Urothelium cell line (cell line): ENCODE measurements at regions not wholly inside any gene's neighbourhood (a gene's known extent, or its start where the extent isn't known, plus 50 kb on each side); places are given as distances from the start of the nearest gene placed in this dataset.

Experiments
- DNase-seq: peaks from one replicate; pipeline ENCODE4 v3.0.0; 2011; ENCODE audit warnings: low spot score, mixed read lengths
- FAIRE-seq: peaks from 2 replicates; lab custom pipeline; 2011; peaks lifted over from hg19 to GRCh38; lab: Jason Lieb, UNC

GRCh38 chr6:40274058-40274457 lies 313.1 kb downstream of the LRFN2 start:
- FAIRE-seq (no peak), DNase-seq (no peak)

- no peak for FAIRE-seq
- DNase-seq: no peak
Measured at GRCh38 chr6:40268614-40269013, 318.6 kb downstream of the LRFN2 start.

GRCh38 chr6:40268166-40268565 lies 319.0 kb downstream of the LRFN2 start:
- DNase-seq (no peak), FAIRE-seq (no peak)

- no peak for DNase-seq
- no peak for FAIRE-seq
Measured at GRCh38 chr6:40265615-40266014, 321.5 kb downstream of the LRFN2 start.

- DNase-seq (no peak), FAIRE-seq (no peak)
Measured at GRCh38 chr6:40263970-40264369, 323.2 kb downstream of the LRFN2 start.

GRCh38 chr6:40262363-40262762 lies 324.8 kb downstream of the LRFN2 start:
- DNase-seq: no peak
- no peak for FAIRE-seq

DNA sequence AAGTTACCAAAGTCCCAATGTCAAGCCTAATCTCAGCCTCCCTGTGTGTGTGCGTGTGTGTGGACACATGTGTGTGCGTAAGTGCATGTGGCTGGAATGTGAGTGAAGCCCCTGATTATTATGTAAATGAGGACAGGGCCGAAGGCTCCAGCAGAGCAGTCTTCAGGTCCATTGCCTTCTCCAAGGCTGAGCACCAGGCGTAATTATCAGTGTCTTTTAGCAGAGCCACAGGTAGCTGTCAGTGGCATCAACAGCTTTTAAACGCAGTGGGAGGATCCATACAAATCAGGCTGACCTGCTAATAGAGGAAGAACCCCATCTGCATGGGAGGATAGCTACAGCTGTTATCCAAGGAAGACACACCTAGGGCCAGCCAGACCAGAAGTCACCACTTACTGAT lies 324.3 kb upstream of the MOCS1 start:
- FAIRE-seq (no peak), DNase-seq (no peak)

- FAIRE-seq (no peak), DNase-seq (no peak)
Measured at GRCh38 chr6:40256831-40257230, 322.6 kb upstream of the MOCS1 start.

GRCh38 chr6:40256224-40256623 lies 322.0 kb upstream of the MOCS1 start:
- DNase-seq: no peak
- FAIRE-seq: no peak

DNA sequence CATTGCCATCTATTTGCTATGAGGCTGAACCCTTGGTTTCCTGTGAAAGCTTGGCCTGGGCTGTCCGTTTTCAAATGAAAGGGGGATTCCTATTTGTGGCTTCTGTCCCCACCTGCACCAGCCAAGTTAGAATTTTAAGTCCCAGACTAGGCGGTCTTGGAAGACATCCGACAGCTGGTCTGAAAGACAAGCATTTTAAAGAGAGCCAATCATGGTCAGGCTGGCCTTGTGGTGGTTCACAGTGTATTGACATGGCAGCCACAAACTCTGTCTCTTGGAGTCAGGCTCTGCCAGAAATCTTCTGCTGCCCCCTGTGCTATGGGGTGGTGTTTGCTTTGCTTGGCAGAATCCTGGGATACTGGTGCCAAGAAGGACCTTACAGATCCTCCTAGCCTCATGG lies 319.2 kb upstream of the MOCS1 start:
- DNase-seq (no peak), FAIRE-seq (no peak)

GRCh38 chr6:40252531-40253258 lies 318.4 kb upstream of the MOCS1 start:
- DNase-seq (no peak), FAIRE-seq (no peak)

- FAIRE-seq (no peak), DNase-seq (no peak)
Measured at GRCh38 chr6:40251637-40252300, 317.5 kb upstream of the MOCS1 start.

GRCh38 chr6:40249935-40250334 lies 315.7 kb upstream of the MOCS1 start:
- FAIRE-seq: no peak
- no peak for DNase-seq

DNA sequence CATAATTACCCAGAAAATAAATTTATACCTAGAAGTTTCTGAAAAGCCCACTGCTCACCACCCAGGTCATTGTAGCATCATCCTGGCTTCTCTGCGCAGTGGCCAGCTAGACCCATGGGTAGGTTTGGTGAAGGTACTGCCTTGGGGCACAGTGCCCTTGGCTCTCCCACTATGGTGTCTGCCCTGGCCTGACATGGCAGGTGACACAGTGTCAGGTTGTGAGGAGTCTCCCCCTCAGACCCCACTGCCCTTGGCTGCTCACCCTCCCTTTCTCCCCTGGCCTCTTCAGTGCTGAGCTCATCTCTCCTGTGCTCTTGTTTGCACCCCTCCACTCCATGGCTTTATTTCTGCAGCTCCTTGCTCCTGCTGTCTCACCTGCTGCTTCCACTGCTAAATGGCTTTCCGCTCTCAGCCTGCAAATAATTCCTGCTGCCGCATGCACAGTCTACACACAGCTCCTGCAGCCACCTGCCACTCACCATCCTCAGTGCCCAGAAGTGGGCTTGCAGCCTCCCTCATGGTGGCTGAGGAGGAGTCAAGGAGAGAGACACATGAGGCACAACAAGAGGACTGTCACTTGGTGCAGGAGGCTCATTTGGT lies 313.4 kb upstream of the MOCS1 start:
- DNase-seq (no peak), FAIRE-seq (no peak)

- no peak for FAIRE-seq
Measured at GRCh38 chr6:40244699-40245098, 310.4 kb upstream of the MOCS1 start.

GRCh38 chr6:40232698-40233097 lies 298.4 kb upstream of the MOCS1 start:
- DNase-seq (no peak), FAIRE-seq (no peak)

More at GRCh38 chr6:40244699-40245098, 310.4 kb upstream of the MOCS1 start:
- peak; percentile 77 for DNase-seq

- FAIRE-seq: no peak
- DNase-seq: no peak
Measured at GRCh38 chr6:40227735-40228134, 293.5 kb upstream of the MOCS1 start.

- no peak for DNase-seq
- no peak for FAIRE-seq
Measured at GRCh38 chr6:40222354-40222753, 288.1 kb upstream of the MOCS1 start.

GRCh38 chr6:40219799-40220198 lies 285.5 kb upstream of the MOCS1 start:
- FAIRE-seq: no peak
- no peak for DNase-seq

DNA sequence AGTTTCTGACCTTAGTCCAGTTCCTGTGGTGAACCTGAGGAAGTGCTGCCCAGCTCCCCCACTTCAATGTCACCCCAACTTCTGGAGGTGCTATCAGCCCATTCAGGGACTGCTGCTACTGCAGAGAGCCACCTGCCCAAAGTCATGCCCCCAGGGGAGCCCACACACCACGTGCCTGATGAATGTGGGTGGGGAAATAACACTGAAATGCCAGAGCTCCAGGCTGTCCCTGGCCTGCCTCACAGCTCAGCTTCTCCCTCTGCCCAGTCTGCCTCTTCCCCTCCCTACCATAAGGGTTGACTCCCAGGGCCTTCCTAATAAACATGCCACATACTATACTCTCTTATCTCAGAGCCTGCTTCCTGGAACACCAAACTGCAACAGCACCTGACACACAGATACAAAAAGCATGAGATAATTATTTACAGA lies 276.4 kb upstream of the MOCS1 start:
- no peak for FAIRE-seq
- no peak for DNase-seq

GRCh38 chr6:40205801-40206200 lies 271.5 kb upstream of the MOCS1 start:
- FAIRE-seq: no peak
- no peak for DNase-seq

DNA sequence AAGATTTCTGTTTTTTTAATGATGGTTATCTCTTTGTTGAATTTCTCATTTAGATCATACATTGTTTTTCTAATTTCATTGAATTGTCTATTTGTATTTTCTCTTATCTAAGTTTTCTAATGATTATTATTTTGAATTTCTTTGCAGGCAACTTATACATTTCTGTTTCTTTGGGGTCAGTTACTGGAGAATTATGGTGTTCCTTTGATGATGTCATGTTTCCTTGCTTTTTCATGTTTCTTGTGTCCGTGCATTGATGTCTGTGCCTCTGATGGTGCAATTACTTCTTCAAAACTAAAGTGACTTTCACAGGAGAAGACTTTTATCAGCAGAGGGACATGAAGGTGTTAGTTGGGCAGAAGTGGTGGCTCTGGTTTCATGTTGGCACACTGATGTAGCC lies 270.7 kb upstream of the MOCS1 start:
- DNase-seq (no peak), FAIRE-seq (no peak)
